Esophagus squamous epithelium (tissue), 5 donors: ENCODE measurements at regions not wholly inside any gene's neighbourhood (a gene's known extent, or its start where the extent isn't known, plus 50 kb on each side); places are given as distances from the start of the nearest gene placed in this dataset.
A peak's percentile ranks its signal among the peaks of the same experiment; 100 is the strongest.
"Not testable (repeated sequence)": the region's sequence is repeated elsewhere in the genome, so short reads cannot be mapped to it uniquely, and the experiment has no call there.

Experiments used
- DNase-seq: peaks from one replicate; lab custom pipeline; 2025; lab: John Stamatoyannopoulos, UW
- H3K27ac ChIP-seq, 4 donors: fragments of 200-600 bp; sonication (generic); one replicate each; pipeline ENCODE4 v1.5.1; 2016 to 2019; ENCODE audit warnings: mild to moderate bottlenecking in 1 of 4
- H3K27me3 ChIP-seq, 4 donors: fragments of 200-600 bp; sonication (generic); 1 replicate in 3 of 4; 2 replicates in 1 of 4; pipeline versions ENCODE4 v1.5.1 to v1.6.0; 2017 to 2021; ENCODE audit warnings: antibody characterized with exemption in 1 of 4
- H3K36me3 ChIP-seq, 3 donors: fragments of 200-600 bp; sonication (generic); one replicate each; pipeline ENCODE4 v1.5.1; 2016 to 2019
- H3K4me1 ChIP-seq, 3 donors: fragments of 200-600 bp; sonication (generic); one replicate each; pipeline ENCODE4 v1.5.1; 2017 to 2019
- H3K4me3 ChIP-seq, 4 donors: fragments of 200-600 bp; sonication (generic); 1 replicate in 3 of 4; 2 replicates in 1 of 4; pipeline ENCODE4 v1.5.1; 2016 to 2019; ENCODE audit warnings: mild to moderate bottlenecking in 2 of 4, moderate library complexity in 1 of 4
- H3K9me3 ChIP-seq, 3 donors: fragments of 200-600 bp; sonication (generic); one replicate each; pipeline ENCODE4 v1.5.1; 2016 to 2019
- POLR2A ChIP-seq, 4 donors: fragments of 450-650 bp; IDR thresholded peaks; one replicate each; pipeline ENCODE4 v1.6.1; 2017; ENCODE audit warnings: antibody characterized with exemption in 4 of 4, mild to moderate bottlenecking in 4 of 4, moderate library complexity in 3 of 4
- WGBS, 2 donors: methylation state at CpG; one replicate each; pipeline ENCODE4 v1.1.5; 2018; 5-methylcytosine and 5-hydroxymethylcytosine counted together
- intact Hi-C: fragments of 100-400 bp; cut with DNase I; formaldehyde crosslinking; loops from one replicate; pipeline ENCODE4 v1.15.0; 2022
- TF ChIP-seq, protein P1 (sequence below), 6 experiments: fragments of 450-650 bp in 4 of 6; fragments of 200-600 bp in 2 of 6; sonication (generic) in 2 of 6; IDR thresholded peaks; one replicate each; pipeline ENCODE4 v1.5.1; 2016 to 2019; ENCODE audit warnings: antibody characterized with exemption in 6 of 6, mild to moderate bottlenecking in 4 of 6, moderate library complexity in 4 of 6
- donor health status: DM: yes; HTN: yes; CAD: no.

GRCh38 chr6:100078509-100078908 lies 84.5 kb upstream of the MCHR2 start:
- H3K27ac ChIP-seq, result no peak overlapping the region
- H3K27me3 ChIP-seq, result peaks cover 0 to 3% (median 0%) of the 10 kb centered on the region in 4 donors
- no peaks in the 10 kb centered on the region for H3K36me3 ChIP-seq
- no peak for DNase-seq
- no peaks in the 10 kb centered on the region for H3K9me3 ChIP-seq
- no peak for TF ChIP-seq POLR2A (IDR thresholded peaks at IDR 0.05)
- TF ChIP-seq, protein P1, sequence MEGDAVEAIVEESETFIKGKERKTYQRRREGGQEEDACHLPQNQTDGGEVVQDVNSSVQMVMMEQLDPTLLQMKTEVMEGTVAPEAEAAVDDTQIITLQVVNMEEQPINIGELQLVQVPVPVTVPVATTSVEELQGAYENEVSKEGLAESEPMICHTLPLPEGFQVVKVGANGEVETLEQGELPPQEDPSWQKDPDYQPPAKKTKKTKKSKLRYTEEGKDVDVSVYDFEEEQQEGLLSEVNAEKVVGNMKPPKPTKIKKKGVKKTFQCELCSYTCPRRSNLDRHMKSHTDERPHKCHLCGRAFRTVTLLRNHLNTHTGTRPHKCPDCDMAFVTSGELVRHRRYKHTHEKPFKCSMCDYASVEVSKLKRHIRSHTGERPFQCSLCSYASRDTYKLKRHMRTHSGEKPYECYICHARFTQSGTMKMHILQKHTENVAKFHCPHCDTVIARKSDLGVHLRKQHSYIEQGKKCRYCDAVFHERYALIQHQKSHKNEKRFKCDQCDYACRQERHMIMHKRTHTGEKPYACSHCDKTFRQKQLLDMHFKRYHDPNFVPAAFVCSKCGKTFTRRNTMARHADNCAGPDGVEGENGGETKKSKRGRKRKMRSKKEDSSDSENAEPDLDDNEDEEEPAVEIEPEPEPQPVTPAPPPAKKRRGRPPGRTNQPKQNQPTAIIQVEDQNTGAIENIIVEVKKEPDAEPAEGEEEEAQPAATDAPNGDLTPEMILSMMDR (IDR thresholded peaks at IDR 0.05), result peak in 1 of 6 experiments; percentile 13
- H3K4me1 ChIP-seq, result no peaks in the 10 kb centered on the region
- 46 to 58% methylated on average over 5 of the region's 5 CpGs for WGBS, 2 donors
- intact Hi-C loops, result no loop called here
- H3K4me3 ChIP-seq, result no peak overlapping the region

GRCh38 chr6:100065348-100065747 lies 71.3 kb upstream of the MCHR2 start:
- WGBS, 2 donors, result 40 to 71% methylated on average over 1 of the region's 1 CpG
- intact Hi-C loops, result no loop called here
- H3K4me3 ChIP-seq, result no peak overlapping the region
- H3K27ac ChIP-seq, result no peak overlapping the region
- H3K36me3 ChIP-seq, result no peaks in the 10 kb centered on the region
- peaks cover 0 to 6% (median 4%) of the 10 kb centered on the region in 3 donors for H3K9me3 ChIP-seq
- TF ChIP-seq, protein P1 (IDR thresholded peaks at IDR 0.05), result no peak
- TF ChIP-seq POLR2A (IDR thresholded peaks at IDR 0.05), result no peak
- H3K27me3 ChIP-seq, result no peaks in the 10 kb centered on the region
- H3K4me1 ChIP-seq, result no peaks in the 10 kb centered on the region
- no peak for DNase-seq

DNA sequence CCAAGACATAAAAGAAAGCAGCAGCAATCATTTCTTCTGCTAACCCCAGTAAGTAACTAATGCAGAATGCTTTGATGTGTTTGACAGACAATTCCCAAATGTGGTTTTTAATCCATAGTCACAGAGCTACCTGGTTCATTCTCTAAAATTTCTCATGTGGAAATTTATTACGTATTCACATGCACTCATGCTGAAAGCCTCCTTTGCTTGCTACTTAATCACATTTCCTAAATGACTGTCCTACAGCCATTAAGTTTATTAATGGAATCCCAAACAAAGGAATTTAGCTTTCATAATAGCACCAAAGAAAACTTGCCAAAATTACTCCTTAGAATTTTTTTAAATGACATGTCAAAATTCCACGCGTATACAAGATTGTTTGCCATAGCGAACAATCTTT lies 68.6 kb upstream of the MCHR2 start:
- 71 to 74% methylated on average over 4 of the region's 4 CpGs for WGBS, 2 donors

DNA sequence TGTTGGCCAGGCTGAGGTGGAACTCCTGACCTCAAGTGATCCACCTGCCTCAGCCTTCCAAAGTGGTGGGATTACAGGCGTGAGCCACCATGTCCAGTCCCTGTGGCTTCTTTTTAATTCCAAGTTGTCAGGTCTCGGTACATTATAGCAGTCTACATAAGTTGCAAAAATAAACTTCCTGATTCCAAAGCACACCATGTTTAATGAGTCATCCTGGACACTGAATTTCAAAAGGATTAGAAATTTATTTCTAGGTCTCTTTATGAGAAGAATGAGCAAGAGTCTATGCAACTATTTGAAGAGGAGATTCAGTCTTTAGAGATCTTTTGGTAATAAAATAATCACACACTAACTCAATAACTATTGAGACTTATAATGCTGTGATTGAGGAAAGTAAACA lies 63.9 kb upstream of the MCHR2 start:
- 70 to 78% methylated on average over 2 of the region's 2 CpGs for WGBS, 2 donors
- intact Hi-C loops, result no loop called here
- TF ChIP-seq, protein P1 (IDR thresholded peaks at IDR 0.05), result no peak
- no peaks in the 10 kb centered on the region for H3K36me3 ChIP-seq
- no peaks in the 10 kb centered on the region for H3K4me1 ChIP-seq
- no peak overlapping the region for H3K4me3 ChIP-seq
- H3K27ac ChIP-seq, result no peak overlapping the region
- H3K27me3 ChIP-seq, result no peaks in the 10 kb centered on the region
- H3K9me3 ChIP-seq, result no peaks in the 10 kb centered on the region
- no peak for DNase-seq

More for the DNA sequence above, 68.6 kb upstream of the MCHR2 start:
- no peak for TF ChIP-seq POLR2A (IDR thresholded peaks at IDR 0.05)
- TF ChIP-seq, protein P1 (IDR thresholded peaks at IDR 0.05), result no peak
- H3K27ac ChIP-seq, result no peak overlapping the region
- no peaks in the 10 kb centered on the region for H3K9me3 ChIP-seq
- no peaks in the 10 kb centered on the region for H3K36me3 ChIP-seq
- intact Hi-C loops, result no loop called here
- DNase-seq, result no peak
- H3K27me3 ChIP-seq, result no peaks in the 10 kb centered on the region
- no peaks in the 10 kb centered on the region for H3K4me1 ChIP-seq
- no peak overlapping the region for H3K4me3 ChIP-seq

- Histone ChIP-seq H3K9me3 (no peaks in the 10 kb centered on the region), H3K4me1 (no peaks in the 10 kb centered on the region), H3K4me3 (no peak overlapping the region), H3K36me3 (no peaks in the 10 kb centered on the region), H3K27me3 (no peaks in the 10 kb centered on the region), H3K27ac (no peak overlapping the region)
- TF ChIP-seq, protein P1 (IDR thresholded peaks at IDR 0.05), result no peak
- no peak for TF ChIP-seq POLR2A (IDR thresholded peaks at IDR 0.05)
- no peak for DNase-seq
- intact Hi-C loops, result no loop called here
- 64 to 80% methylated on average over 2 of the region's 2 CpGs for WGBS, 2 donors
Observed at GRCh38 chr6:100050550-100050949, 56.5 kb upstream of the MCHR2 start.

GRCh38 chr6:100043961-100044360 lies 49.9 kb upstream of the MCHR2 start:
- intact Hi-C loops, result not testable (repeated sequence)

More at GRCh38 chr6:100043961-100044360, 49.9 kb upstream of the MCHR2 start:
- not testable (repeated sequence) for H3K36me3 ChIP-seq, H3K9me3 ChIP-seq, H3K27ac ChIP-seq, H3K27me3 ChIP-seq, H3K4me3 ChIP-seq, H3K4me1 ChIP-seq, DNase-seq
